Osteocyte (in vitro differentiated cells): ENCODE measurements at regions not wholly inside any gene's neighbourhood (a gene's known extent, or its start where the extent isn't known, plus 50 kb on each side); places are given as distances from the start of the nearest gene placed in this dataset.

Experiments
- DNase-seq: peaks from one replicate; pipeline ENCODE4 v3.0.0; 2021; ENCODE audit warnings: mixed read lengths; ENCODE audit not compliant: unreplicated experiment; ENCODE audit errors: extremely low spot score
- H3K27ac Mint-ChIP-seq: one replicate; pipeline ENCODE4 v1.8.0; 2021; ENCODE audit warnings: mild to moderate bottlenecking, mixed read lengths; ENCODE audit not compliant: unreplicated experiment
- H3K27me3 Mint-ChIP-seq: one replicate; pipeline ENCODE4 v1.8.0; 2021; ENCODE audit warnings: mixed read lengths; ENCODE audit not compliant: unreplicated experiment
- H3K36me3 Mint-ChIP-seq: one replicate; pipeline ENCODE4 v1.8.0; 2021; ENCODE audit warnings: mixed read lengths; ENCODE audit not compliant: unreplicated experiment
- H3K4me1 Mint-ChIP-seq: one replicate; pipeline ENCODE4 v1.8.0; 2021; ENCODE audit warnings: mixed read lengths; ENCODE audit not compliant: unreplicated experiment
- H3K4me3 Mint-ChIP-seq: one replicate; pipeline ENCODE4 v1.8.0; 2021; ENCODE audit warnings: mild to moderate bottlenecking, moderate library complexity, mixed read lengths; ENCODE audit not compliant: unreplicated experiment
- H3K9me3 Mint-ChIP-seq: one replicate; pipeline ENCODE4 v1.8.0; 2021; ENCODE audit warnings: mixed read lengths; ENCODE audit not compliant: unreplicated experiment
- TF ChIP-seq, protein P1 (sequence below): fragments of 200-600 bp; sonication (generic); IDR thresholded peaks from 2 replicates; pipeline ENCODE4 v1.5.0; 2021; ENCODE audit warnings: antibody characterized with exemption, mild to moderate bottlenecking, moderate library complexity

DNA sequence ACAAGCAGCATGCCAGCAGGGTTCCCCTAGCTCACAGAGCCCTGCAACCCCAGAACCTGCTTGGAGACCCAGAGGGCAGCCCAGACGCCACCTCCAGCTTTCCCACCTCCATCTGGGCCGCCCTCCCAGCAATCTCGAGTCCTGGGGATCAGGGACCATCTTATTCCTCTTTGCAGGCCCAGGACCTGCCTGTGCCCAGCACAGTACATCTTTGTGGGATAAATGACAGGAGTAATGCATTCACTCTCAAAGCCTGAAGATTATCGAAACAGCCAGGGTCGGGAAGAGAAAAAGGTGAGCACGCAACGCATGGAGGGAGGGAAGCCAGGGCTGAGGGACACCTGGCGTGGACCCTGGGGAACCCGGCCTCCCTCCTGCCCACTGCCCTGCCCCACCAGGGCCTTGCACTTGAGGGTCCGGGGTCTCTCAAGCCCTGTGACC, 144.1 kb downstream of the NDUFA10 start:
- H3K4me1 Mint-ChIP-seq, result peaks cover 14% of the 10 kb centered on the region
- H3K27ac Mint-ChIP-seq, result no peak overlapping the region
- H3K4me3 Mint-ChIP-seq, result no peak overlapping the region
- peak; percentile 74 for DNase-seq
- H3K36me3 Mint-ChIP-seq, result no peaks in the 10 kb centered on the region
- TF ChIP-seq, protein P1, sequence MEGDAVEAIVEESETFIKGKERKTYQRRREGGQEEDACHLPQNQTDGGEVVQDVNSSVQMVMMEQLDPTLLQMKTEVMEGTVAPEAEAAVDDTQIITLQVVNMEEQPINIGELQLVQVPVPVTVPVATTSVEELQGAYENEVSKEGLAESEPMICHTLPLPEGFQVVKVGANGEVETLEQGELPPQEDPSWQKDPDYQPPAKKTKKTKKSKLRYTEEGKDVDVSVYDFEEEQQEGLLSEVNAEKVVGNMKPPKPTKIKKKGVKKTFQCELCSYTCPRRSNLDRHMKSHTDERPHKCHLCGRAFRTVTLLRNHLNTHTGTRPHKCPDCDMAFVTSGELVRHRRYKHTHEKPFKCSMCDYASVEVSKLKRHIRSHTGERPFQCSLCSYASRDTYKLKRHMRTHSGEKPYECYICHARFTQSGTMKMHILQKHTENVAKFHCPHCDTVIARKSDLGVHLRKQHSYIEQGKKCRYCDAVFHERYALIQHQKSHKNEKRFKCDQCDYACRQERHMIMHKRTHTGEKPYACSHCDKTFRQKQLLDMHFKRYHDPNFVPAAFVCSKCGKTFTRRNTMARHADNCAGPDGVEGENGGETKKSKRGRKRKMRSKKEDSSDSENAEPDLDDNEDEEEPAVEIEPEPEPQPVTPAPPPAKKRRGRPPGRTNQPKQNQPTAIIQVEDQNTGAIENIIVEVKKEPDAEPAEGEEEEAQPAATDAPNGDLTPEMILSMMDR, result no peak
- peaks cover 3% of the 10 kb centered on the region for H3K27me3 Mint-ChIP-seq
- peaks cover 14% of the 10 kb centered on the region for H3K9me3 Mint-ChIP-seq

DNA sequence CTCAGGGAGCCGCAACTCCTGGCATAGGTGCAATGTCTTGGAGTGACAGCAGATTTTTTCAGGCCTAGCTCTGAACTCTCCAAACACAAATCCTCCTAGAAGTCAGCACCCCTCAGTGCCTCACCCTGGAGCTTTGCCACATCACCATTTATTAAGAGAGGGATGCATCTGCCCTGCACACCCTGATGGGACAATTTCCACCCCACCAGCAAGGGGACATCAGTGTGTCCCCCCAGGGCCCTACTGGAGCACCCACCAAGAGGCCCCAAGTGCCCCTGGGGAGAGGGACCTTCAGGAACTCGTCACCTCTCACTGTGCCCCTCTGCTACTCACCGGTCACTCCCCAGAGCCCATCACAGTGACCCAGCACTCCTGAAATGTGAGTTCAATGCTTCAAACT, 144.7 kb downstream of the NDUFA10 start:
- TF ChIP-seq, protein P1, result no peak
- peaks cover 14% of the 10 kb centered on the region for H3K4me1 Mint-ChIP-seq
- H3K36me3 Mint-ChIP-seq, result no peaks in the 10 kb centered on the region
- DNase-seq, result peak; percentile 77
- H3K27me3 Mint-ChIP-seq, result peaks cover 3% of the 10 kb centered on the region
- H3K9me3 Mint-ChIP-seq, result peaks cover 13% of the 10 kb centered on the region
- H3K27ac Mint-ChIP-seq, result no peak overlapping the region
- no peak overlapping the region for H3K4me3 Mint-ChIP-seq

DNA sequence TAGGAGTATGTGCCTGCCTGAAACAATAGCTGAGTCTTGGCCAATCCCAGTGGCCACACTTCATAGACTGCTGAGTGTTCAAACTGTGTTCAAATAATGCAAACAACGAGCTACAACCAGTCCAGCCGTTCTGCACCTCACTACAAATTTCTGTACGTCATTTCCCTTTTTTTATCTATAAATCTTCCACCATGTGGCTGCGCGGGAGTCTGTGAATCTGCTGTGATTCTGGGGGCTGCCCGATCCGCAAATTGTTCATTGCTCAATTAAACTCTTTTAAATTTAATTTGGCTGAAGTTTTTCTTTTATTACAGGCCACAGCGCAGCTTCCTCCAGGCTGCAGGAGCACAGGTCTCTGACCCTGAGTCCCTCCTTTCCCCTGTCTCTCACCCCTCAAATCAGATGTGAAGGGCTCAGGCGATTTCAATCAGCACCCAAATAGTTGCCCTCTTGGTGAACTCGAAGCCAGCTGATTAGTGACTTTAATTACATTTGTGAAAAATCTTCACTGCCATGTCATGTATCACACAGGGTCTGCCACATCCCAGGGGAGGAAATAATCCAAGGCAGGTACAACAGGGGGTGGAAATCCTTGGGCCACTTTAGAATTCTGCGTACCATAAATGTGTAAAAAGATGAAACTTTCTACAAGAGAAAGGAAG, 145.6 kb downstream of the NDUFA10 start:
- H3K27ac Mint-ChIP-seq, result no peak overlapping the region
- H3K36me3 Mint-ChIP-seq, result no peaks in the 10 kb centered on the region
- TF ChIP-seq, protein P1, result no peak
- peaks cover 3% of the 10 kb centered on the region for H3K27me3 Mint-ChIP-seq
- H3K9me3 Mint-ChIP-seq, result peaks cover 4% of the 10 kb centered on the region
- H3K4me3 Mint-ChIP-seq, result no peak overlapping the region
- H3K4me1 Mint-ChIP-seq, result peaks cover 14% of the 10 kb centered on the region
- peak; percentile 27 for DNase-seq

DNA sequence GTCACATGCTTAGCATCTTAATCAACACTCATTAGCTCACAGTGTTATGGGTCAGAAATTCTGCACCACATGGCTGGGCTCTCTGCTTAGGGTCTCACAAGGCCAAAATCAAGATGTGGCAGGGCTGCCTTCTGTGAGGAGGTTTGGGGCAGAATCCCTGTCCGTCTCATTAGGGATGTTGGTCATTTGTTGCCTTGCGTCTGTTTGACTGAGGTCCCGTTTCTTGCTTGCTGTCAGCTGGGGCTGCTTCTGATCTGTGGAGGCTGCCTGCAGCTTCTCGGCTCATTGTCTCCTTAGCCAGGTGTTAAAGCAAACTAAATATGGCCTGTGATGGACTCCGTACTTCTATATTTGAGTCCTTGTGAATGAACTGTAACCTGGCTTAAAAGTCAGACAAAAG, 146.5 kb downstream of the NDUFA10 start:
- Mint-ChIP-seq H3K4me3 (no peak overlapping the region), H3K4me1 (peaks cover 14% of the 10 kb centered on the region), H3K36me3 (no peaks in the 10 kb centered on the region), H3K27me3 (peaks cover 3% of the 10 kb centered on the region), H3K27ac (no peak overlapping the region), H3K9me3 (no peaks in the 10 kb centered on the region)
- TF ChIP-seq, protein P1, result no peak
- DNase-seq, result peak; percentile 62

DNA sequence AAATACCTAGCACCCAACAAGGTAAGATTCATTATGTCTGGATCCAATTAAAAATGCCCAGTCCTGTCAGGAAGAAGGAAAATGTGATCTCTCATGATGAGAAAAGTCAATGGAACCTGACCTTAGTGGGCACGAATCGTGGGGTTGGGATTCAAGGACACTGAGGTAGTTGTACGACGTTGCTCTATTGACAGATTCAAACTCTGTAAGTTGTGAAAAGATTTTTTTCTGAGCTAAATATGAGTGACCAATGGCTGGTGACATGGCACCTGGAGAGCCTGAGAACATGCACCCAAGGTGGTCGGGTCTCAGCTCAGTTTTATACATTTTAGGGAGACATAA, 148.2 kb downstream of the NDUFA10 start:
- DNase-seq, result peak; percentile 38
- TF ChIP-seq, protein P1, result no peak
- H3K4me3 Mint-ChIP-seq, result no peak overlapping the region
- H3K27me3 Mint-ChIP-seq, result peaks cover 3% of the 10 kb centered on the region
- H3K9me3 Mint-ChIP-seq, result no peaks in the 10 kb centered on the region
- H3K4me1 Mint-ChIP-seq, result peaks cover 11% of the 10 kb centered on the region
- no peak overlapping the region for H3K27ac Mint-ChIP-seq
- no peaks in the 10 kb centered on the region for H3K36me3 Mint-ChIP-seq
